ENCODE measurements at regions not wholly inside any gene's neighbourhood (a gene's known extent, or its start where the extent isn't known, plus 50 kb on each side); places are given as distances from the start of the nearest gene placed in this dataset.

- Histone ChIP-seq H4K20me1 (ENCODE audit: control insufficient read depth, insufficient read depth, low read depth, low read length) (no peaks in the 10 kb centered on the region), H3K4me1 (ENCODE audit: control insufficient read depth, low read length) (0 out of 2 replicates have a peak, but pooled peaks cover 3% of the 10 kb centered on the region), H3K36me3 (ENCODE audit: control insufficient read depth, low read length) (no peaks in the 10 kb centered on the region), H3K79me2 (ENCODE audit: control insufficient read depth, low read length) (no peaks in the 10 kb centered on the region), H3K9me3 (ENCODE audit: control insufficient read depth, insufficient read depth, low read length) (no peaks in the 10 kb centered on the region), H3K27ac (ENCODE audit: low read depth, low read length) (no peak overlapping the region), H3F3A (ENCODE audit: control insufficient read depth, insufficient read depth) (no peaks in the 10 kb centered on the region), H3K9me2 (replicated peaks; ENCODE audit: control insufficient read depth, low read length) (no peaks in the 10 kb centered on the region), H3K27me3 (ENCODE audit: control insufficient read depth, low read length) (no peaks in the 10 kb centered on the region), H3K4me3 (ENCODE audit: low read length) (no peak overlapping the region), H3K4me2 (ENCODE audit: low read length) (no peak overlapping the region)
- TF ChIP-seq EZH2phosphoT487 (IDR thresholded peaks at IDR 0.05; ENCODE audit: borderline replicate concordance, low read length) (no peak), CTCF (IDR thresholded peaks at IDR 0.05; ENCODE audit: low read depth, low read length, poor library complexity, severe bottlenecking) (no peak)
Observed at GRCh38 chr7:115493381-115493780, 537.2 kb downstream of the TFEC start.

- Histone ChIP-seq H3K4me2 (ENCODE audit: low read length) (no peak overlapping the region), H3K36me3 (ENCODE audit: control insufficient read depth, low read length) (no peaks in the 10 kb centered on the region), H3K4me1 (ENCODE audit: control insufficient read depth, low read length) (0 out of 2 replicates have a peak, but pooled peaks cover 3% of the 10 kb centered on the region), H3K9me2 (replicated peaks; ENCODE audit: control insufficient read depth, low read length) (no peaks in the 10 kb centered on the region), H3K9me3 (ENCODE audit: control insufficient read depth, insufficient read depth, low read length) (no peaks in the 10 kb centered on the region), H4K20me1 (ENCODE audit: control insufficient read depth, insufficient read depth, low read depth, low read length) (no peaks in the 10 kb centered on the region), H3K27ac (ENCODE audit: low read depth, low read length) (no peak overlapping the region), H3K27me3 (ENCODE audit: control insufficient read depth, low read length) (no peaks in the 10 kb centered on the region), H3F3A (ENCODE audit: control insufficient read depth, insufficient read depth) (no peaks in the 10 kb centered on the region), H3K4me3 (ENCODE audit: low read length) (no peak overlapping the region), H3K79me2 (ENCODE audit: control insufficient read depth, low read length) (no peaks in the 10 kb centered on the region)
- TF ChIP-seq CTCF (IDR thresholded peaks at IDR 0.05; ENCODE audit: low read depth, low read length, poor library complexity, severe bottlenecking), result no peak
- no peak for TF ChIP-seq EZH2phosphoT487 (IDR thresholded peaks at IDR 0.05; ENCODE audit: borderline replicate concordance, low read length)
Observed at GRCh38 chr7:115491744-115492380, 538.7 kb downstream of the TFEC start.

- H3K27me3 ChIP-seq (ENCODE audit: control insufficient read depth, low read length), result no peaks in the 10 kb centered on the region
- H3K79me2 ChIP-seq (ENCODE audit: control insufficient read depth, low read length), result no peaks in the 10 kb centered on the region
- no peaks in the 10 kb centered on the region for H3F3A ChIP-seq (ENCODE audit: control insufficient read depth, insufficient read depth)
- H3K4me1 ChIP-seq (ENCODE audit: control insufficient read depth, low read length), result no peaks in the 10 kb centered on the region
- no peaks in the 10 kb centered on the region for H3K9me3 ChIP-seq (ENCODE audit: control insufficient read depth, insufficient read depth, low read length)
- H3K4me2 ChIP-seq (ENCODE audit: low read length), result no peak overlapping the region
- TF ChIP-seq EZH2phosphoT487 (IDR thresholded peaks at IDR 0.05; ENCODE audit: borderline replicate concordance, low read length), result no peak
- no peak for TF ChIP-seq CTCF (IDR thresholded peaks at IDR 0.05; ENCODE audit: low read depth, low read length, poor library complexity, severe bottlenecking)
- H3K27ac ChIP-seq (ENCODE audit: low read depth, low read length), result no peak overlapping the region
- no peaks in the 10 kb centered on the region for H3K36me3 ChIP-seq (ENCODE audit: control insufficient read depth, low read length)
- no peaks in the 10 kb centered on the region for H3K9me2 ChIP-seq (replicated peaks; ENCODE audit: control insufficient read depth, low read length)
- no peak overlapping the region for H3K4me3 ChIP-seq (ENCODE audit: low read length)
- H4K20me1 ChIP-seq (ENCODE audit: control insufficient read depth, insufficient read depth, low read depth, low read length), result no peaks in the 10 kb centered on the region
Observed at GRCh38 chr7:115479448-115479847, 551.1 kb downstream of the TFEC start.
